ENCODE measurements at regions not wholly inside any gene's neighbourhood (a gene's known extent, or its start where the extent isn't known, plus 50 kb on each side); places are given as distances from the start of the nearest gene placed in this dataset.
"Not testable (repeated sequence)": the region's sequence is repeated elsewhere in the genome, so short reads cannot be mapped to it uniquely, and the experiment has no call there.

GRCh38 chr16:60367739-60368138, 1633.6 kb upstream of the GOT2 start:
- no peaks in the 10 kb centered on the region for H3K9me3 ChIP-seq
- TF ChIP-seq EP300 (IDR thresholded peaks at IDR 0.05): no peak
- no peak for TF ChIP-seq POLR2AphosphoS5 (IDR thresholded peaks at IDR 0.05)
- TF ChIP-seq, protein P1, sequence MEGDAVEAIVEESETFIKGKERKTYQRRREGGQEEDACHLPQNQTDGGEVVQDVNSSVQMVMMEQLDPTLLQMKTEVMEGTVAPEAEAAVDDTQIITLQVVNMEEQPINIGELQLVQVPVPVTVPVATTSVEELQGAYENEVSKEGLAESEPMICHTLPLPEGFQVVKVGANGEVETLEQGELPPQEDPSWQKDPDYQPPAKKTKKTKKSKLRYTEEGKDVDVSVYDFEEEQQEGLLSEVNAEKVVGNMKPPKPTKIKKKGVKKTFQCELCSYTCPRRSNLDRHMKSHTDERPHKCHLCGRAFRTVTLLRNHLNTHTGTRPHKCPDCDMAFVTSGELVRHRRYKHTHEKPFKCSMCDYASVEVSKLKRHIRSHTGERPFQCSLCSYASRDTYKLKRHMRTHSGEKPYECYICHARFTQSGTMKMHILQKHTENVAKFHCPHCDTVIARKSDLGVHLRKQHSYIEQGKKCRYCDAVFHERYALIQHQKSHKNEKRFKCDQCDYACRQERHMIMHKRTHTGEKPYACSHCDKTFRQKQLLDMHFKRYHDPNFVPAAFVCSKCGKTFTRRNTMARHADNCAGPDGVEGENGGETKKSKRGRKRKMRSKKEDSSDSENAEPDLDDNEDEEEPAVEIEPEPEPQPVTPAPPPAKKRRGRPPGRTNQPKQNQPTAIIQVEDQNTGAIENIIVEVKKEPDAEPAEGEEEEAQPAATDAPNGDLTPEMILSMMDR (IDR thresholded peaks at IDR 0.05): no peak
- TF ChIP-seq POLR2A (IDR thresholded peaks at IDR 0.05): no peak
- peaks cover 0 to 6% (median 0%) of the 10 kb centered on the region in 4 donors for H3K4me1 ChIP-seq
- DNase-seq: no peak
- 83 to 94% (median 85%) methylated on average over 3 of the region's 3 CpGs for WGBS, 5 donors
- H3K4me3 ChIP-seq: no peak overlapping the region
- intact Hi-C loops (cut with DNase I; ENCODE audit: low total_unique reads): no loop called here
- H3K36me3 ChIP-seq: no peaks in the 10 kb centered on the region
- no peaks in the 10 kb centered on the region for H3K27me3 ChIP-seq
- H3K27ac ChIP-seq: no peak overlapping the region

DNA sequence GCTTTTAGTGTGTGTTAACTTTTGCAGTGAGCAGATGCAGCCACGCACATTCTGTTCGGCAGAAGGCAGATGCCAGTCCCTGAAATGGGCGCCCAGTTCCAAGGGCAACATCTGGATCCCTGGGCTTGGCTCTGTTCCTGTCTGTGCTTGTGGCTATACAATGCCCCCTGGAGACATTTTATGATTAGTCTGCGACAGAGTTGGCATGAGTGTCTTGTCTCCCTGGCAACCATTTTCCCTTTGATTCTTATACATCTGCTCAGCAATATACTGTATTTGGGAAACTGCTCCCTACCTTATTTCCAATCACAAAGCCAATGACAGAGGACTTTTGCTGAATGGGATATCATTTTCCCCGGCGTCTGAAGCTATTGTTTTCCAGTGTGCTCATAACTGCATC, 1629.5 kb upstream of the GOT2 start:
- no peak overlapping the region for H3K27ac ChIP-seq
- DNase-seq: no peak
- WGBS, 5 donors: 66 to 72% (median 68%) methylated on average over 6 of the region's 6 CpGs
- peaks cover 0 to 6% (median 0%) of the 10 kb centered on the region in 4 donors for H3K4me1 ChIP-seq
- no peak overlapping the region for H3K4me3 ChIP-seq
- no peaks in the 10 kb centered on the region for H3K36me3 ChIP-seq
- H3K9me3 ChIP-seq: peaks cover 0 to 8% (median 2%) of the 10 kb centered on the region in 4 donors
- intact Hi-C loops (cut with DNase I; ENCODE audit: low total_unique reads): no loop called here
- no peak for TF ChIP-seq POLR2A (IDR thresholded peaks at IDR 0.05)
- TF ChIP-seq EP300 (IDR thresholded peaks at IDR 0.05): no peak
- no peaks in the 10 kb centered on the region for H3K27me3 ChIP-seq

DNA sequence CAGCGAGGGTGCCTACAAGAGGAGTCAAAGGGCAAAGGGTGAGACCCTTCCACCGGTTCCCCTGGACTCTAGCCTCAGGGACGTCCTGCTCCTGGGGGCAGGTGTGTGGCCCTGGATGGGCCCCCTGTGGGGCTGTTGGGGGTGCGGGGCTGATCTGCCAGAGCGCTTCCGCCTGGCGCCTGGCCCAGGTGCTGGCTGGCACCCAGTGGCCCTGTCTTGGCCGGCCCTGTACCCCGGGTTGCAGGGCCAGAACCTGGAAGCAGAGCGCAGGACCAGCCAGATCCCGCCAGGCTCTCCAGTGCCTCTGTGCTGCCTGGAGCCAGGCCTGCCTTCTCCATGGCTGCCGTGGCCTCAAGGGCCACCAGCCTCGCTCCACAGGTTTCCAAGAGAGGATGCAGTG, 1625.8 kb upstream of the GOT2 start:
- intact Hi-C loops (cut with DNase I; ENCODE audit: low total_unique reads); H3K36me3 ChIP-seq; H3K27ac ChIP-seq; DNase-seq; H3K9me3 ChIP-seq; H3K4me3 ChIP-seq; H3K4me1 ChIP-seq; H3K27me3 ChIP-seq: not testable (repeated sequence)
- 95 to 98% (median 96%) methylated on average over 9 to 13 of the region's 13 CpGs for WGBS, 5 donors

DNA sequence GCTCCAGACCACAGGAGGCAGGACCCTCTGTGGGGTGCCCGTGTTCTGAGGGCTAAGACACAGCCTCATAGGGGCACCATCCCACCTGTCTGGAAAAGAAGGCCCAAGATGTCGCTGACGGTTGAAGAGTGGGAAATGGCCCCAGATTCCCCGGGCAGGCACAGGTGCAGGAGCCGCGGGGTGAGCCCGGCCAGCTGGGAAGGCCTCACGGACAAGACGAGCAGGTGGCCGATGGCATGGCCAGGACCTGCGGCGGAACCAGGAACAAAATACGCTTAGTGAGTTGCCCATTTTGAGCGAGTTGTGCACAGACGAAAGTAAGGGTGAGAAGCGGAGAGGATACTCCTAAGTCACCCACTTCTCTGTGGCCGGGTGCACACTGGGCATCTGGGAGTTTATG, 1625.3 kb upstream of the GOT2 start:
- WGBS, 5 donors: 94 to 97% (median 96%) methylated on average over 17 of the region's 17 CpGs
- H3K36me3 ChIP-seq; H3K9me3 ChIP-seq; H3K4me3 ChIP-seq; DNase-seq; H3K27me3 ChIP-seq; H3K27ac ChIP-seq; H3K4me1 ChIP-seq; intact Hi-C loops (cut with DNase I; ENCODE audit: low total_unique reads): not testable (repeated sequence)

DNA sequence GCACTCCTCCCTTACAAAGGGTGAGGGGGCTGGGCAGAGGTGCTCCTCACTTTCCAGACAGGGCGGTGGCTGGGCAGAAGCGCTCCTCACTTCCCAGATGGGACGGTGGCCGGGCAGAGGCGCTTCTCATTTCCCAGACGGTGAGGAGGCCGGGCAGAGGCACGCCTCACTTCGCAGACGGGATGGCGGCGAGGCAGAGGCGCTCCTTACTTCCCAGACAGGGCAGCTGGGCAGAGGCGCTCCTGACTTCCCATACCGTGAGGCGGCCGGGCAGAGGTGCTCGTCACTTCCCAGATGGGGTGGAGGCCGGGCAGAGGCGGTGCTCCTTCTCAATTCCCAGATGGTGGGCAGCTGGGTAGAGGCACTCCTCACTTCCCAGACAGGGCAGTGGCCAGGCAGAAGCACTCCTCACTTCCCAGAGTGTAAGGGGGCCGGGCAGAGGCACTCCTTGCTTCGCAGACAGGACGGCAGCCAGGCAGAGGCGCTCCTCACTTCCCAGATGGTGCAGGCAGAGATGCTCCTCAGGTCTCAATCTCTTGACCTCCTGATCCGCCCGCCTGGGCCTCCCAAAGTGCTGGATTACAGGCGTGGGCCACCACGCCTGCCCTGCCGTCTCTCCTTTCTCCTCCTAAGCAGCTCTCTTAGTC, 1623.9 kb upstream of the GOT2 start:
- intact Hi-C loops (cut with DNase I; ENCODE audit: low total_unique reads); H3K27ac ChIP-seq; H3K4me1 ChIP-seq; H3K4me3 ChIP-seq; H3K27me3 ChIP-seq; H3K9me3 ChIP-seq; DNase-seq; H3K36me3 ChIP-seq: not testable (repeated sequence)
- WGBS, 5 donors: 91 to 95% (median 94%) methylated on average over 26 to 29 of the region's 29 CpGs

GRCh38 chr16:60346256-60346655, 1612.1 kb upstream of the GOT2 start:
- H3K4me1 ChIP-seq: no peaks in the 10 kb centered on the region
- H3K9me3 ChIP-seq: no peaks in the 10 kb centered on the region
- no peak for DNase-seq
- intact Hi-C loops (cut with DNase I; ENCODE audit: low total_unique reads): no loop called here
- H3K27ac ChIP-seq: no peak overlapping the region
- 68 to 86% (median 82%) methylated on average over 1 of the region's 1 CpG for WGBS, 5 donors
- H3K4me3 ChIP-seq: no peak overlapping the region
- TF ChIP-seq POLR2AphosphoS5 (IDR thresholded peaks at IDR 0.05) (no peak), EP300 (IDR thresholded peaks at IDR 0.05) (no peak), POLR2A (IDR thresholded peaks at IDR 0.05) (no peak)
- TF ChIP-seq, protein P1 (IDR thresholded peaks at IDR 0.05): no peak
- no peaks in the 10 kb centered on the region for H3K27me3 ChIP-seq
- H3K36me3 ChIP-seq: no peaks in the 10 kb centered on the region

Measured in stomach (tissue), 8 donors.